Erythroblast (primary cell): ENCODE measurements at regions not wholly inside any gene's neighbourhood (a gene's known extent, or its start where the extent isn't known, plus 50 kb on each side); places are given as distances from the start of the nearest gene placed in this dataset.

ENCODE experiments used
- GATA1 ChIP-seq: IDR thresholded peaks from 2 replicates; pipeline ENCODE4 v1.6.1; 2011; ENCODE audit warnings: low read depth, mild to moderate bottlenecking, control low read depth, low read length, moderate library complexity
- POLR2A ChIP-seq: IDR thresholded peaks from 2 replicates; pipeline ENCODE4 v1.6.1; 2011; ENCODE audit warnings: mild to moderate bottlenecking, low read length

- TF ChIP-seq POLR2A, result no peak
- no peak for TF ChIP-seq GATA1
These were observed 223.5 kb downstream of the SNX13 start for GRCh38 chr7:17716816-17717215.
